WERI-Rb-1 (cell line): ENCODE measurements at regions not wholly inside any gene's neighbourhood (a gene's known extent, or its start where the extent isn't known, plus 50 kb on each side); places are given as distances from the start of the nearest gene placed in this dataset.
"Not testable (repeated sequence)": the region's sequence is repeated elsewhere in the genome, so short reads cannot be mapped to it uniquely, and the experiment has no call there.

Experiments
- DNase-seq: peaks from one replicate; pipeline ENCODE4 v3.0.0-alpha.2; 2020
- H3K27ac ChIP-seq: fragments of 250-450 bp; sonication (Bioruptor Pico); 2 replicates; pipeline ENCODE4 v1.5.1; 2020; ENCODE audit warnings: mild to moderate bottlenecking, moderate library complexity
- H3K27me3 ChIP-seq: fragments of 250-450 bp; sonication (Bioruptor Pico); 2 replicates; pipeline ENCODE4 v1.5.1; 2021; ENCODE audit warnings: mild to moderate bottlenecking, low read depth, moderate library complexity; ENCODE audit not compliant: insufficient read depth, severe bottlenecking
- H3K36me3 ChIP-seq: fragments of 250-450 bp; sonication (Bioruptor Pico); 2 replicates; pipeline ENCODE4 v1.5.1; 2020; ENCODE audit warnings: mild to moderate bottlenecking, moderate library complexity
- H3K4me3 ChIP-seq: 2 replicates; pipeline ENCODE4 v1.5.1; 2011; ENCODE audit warnings: low read depth, mild to moderate bottlenecking, control low read depth, low read length
- H3K9me3 ChIP-seq: fragments of 250-450 bp; sonication (Bioruptor Pico); 2 replicates; pipeline ENCODE4 v1.5.1; 2021; ENCODE audit warnings: mild to moderate bottlenecking, moderate library complexity; ENCODE audit not compliant: severe bottlenecking

DNA sequence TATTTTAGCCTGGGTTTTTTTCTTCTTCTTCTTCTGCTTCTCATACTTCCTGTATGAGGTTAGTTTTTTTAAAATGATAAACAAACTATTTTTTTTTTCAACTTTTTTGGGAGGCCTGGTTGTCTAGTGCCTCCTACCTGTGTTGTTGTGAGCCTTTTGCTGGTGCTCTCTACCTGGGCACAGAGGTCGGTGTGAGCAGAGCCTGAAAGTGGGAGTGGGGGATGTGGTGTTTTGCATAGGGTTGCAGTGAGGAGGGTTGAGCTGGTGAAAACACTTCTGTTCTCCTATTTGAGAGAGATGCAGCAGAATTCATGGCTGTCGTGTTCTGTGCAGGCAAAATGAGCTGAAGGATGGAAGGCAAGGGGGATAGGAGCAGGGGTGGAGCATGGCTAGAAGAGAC is 232.7 kb upstream of the PLGLB2 start:
- H3K36me3 ChIP-seq, DNase-seq, H3K9me3 ChIP-seq, H3K27me3 ChIP-seq, H3K4me3 ChIP-seq, H3K27ac ChIP-seq: not testable (repeated sequence)

DNA sequence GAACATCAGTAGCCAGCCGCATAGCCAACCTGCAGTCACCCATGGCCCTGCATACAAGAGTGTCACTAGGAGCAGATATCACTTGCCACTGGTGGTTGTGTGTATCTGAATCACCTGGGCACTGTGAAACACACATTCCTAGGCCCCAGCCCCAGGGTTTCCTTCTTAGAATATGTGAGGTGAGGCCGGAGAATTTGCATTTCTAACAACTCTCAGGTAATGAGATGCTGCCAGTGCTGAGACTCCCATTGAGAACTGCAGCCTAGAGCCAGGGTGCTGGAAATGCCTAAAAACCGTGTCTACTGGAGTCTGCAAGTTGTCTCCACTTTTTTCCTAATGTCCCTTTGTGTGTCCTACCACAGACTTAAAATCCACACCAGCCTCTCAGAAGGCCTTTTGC is 232.0 kb upstream of the PLGLB2 start:
- H3K27me3 ChIP-seq, DNase-seq, H3K4me3 ChIP-seq, H3K27ac ChIP-seq, H3K36me3 ChIP-seq, H3K9me3 ChIP-seq: not testable (repeated sequence)

DNA sequence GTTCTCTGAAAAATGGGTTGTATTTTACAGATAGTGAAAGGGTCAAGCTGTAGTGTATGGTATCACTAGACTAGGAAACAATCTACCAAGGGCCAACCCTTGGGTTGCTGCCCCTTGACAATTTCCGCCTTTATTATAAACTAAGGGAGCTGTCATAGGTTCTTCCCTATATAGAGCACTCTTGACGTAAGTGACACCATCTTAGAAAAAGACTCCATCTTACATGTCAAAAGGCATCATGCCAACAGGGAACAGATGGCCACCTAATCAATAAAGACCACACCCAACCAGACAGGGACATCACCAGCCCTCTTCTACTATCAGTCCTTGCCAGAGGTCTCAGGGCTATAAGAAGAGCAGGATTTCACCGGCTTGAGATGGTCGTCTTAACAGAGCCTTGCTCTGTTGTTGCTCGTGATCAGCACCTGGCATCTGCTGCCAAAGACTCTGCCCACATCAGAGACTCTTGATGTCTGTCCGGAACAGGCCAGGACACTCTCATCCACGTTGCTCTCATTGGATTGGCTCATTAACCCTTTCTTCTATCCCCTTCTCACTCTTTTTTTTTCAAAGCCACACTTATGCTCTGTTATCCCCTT is 231.4 kb upstream of the PLGLB2 start:
- not testable (repeated sequence) for H3K27ac ChIP-seq, DNase-seq, H3K36me3 ChIP-seq, H3K27me3 ChIP-seq, H3K4me3 ChIP-seq, H3K9me3 ChIP-seq

DNA sequence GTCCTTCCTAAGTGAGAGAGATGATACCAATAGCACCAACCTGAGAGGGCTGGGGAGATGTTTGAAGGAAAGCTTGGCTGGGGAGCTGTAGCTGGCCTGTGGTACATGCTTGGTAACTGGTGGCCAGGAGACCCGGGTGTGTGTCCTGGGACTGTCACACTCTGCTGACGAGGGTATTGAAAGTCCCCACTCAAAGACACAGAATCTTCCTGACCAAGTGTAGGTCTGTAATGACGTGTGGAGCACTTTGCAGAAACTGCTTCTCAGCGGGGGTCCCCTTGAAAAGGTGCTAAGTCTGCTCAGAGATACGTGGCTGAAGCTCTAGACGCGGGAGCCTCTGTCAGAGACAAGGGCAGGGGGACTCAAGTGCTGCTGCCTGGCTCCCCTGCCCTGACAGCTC is 230.4 kb upstream of the PLGLB2 start:
- not testable (repeated sequence) for H3K4me3 ChIP-seq, H3K36me3 ChIP-seq, H3K9me3 ChIP-seq, H3K27me3 ChIP-seq, DNase-seq, H3K27ac ChIP-seq

DNA sequence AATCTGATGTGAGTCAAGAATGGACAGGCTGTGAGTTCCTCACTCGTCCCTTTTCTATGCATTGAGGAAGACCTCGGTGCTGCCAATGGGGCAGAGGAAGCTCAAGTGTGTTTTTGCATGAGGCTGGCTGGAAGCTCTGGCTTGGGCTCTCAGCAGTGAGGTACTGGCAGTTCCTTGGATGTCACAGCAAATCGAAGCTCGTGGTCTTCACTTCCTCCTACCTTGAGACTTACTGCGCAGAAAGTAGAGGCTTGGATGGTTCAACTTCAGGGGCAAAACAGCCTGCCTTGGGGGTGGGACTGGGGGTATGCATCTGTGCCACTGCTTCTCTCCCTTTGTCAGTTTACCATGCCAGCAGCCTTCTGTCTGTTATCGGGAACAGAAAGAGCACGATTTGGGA is 229.8 kb upstream of the PLGLB2 start:
- H3K4me3 ChIP-seq, H3K27ac ChIP-seq, DNase-seq, H3K27me3 ChIP-seq, H3K36me3 ChIP-seq, H3K9me3 ChIP-seq: not testable (repeated sequence)

DNA sequence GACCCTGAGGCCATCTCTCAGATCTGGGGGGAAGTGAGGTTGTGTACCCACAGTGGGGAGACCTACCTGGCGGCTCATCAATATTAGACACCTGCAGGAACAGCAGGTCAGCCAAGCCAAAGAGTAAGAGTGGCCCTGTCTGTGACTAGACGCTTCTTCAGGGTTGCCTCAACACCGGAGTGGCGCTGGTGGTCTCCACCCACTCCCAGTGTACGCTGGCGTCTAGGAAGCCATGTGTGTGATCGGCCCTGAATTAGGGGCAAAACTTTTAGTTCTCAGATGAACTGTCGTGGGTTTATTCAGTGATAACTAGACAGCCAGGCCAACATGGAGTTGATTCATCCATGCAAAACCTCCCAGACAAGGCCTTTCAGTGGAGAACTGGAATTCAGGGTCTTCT is 229.3 kb upstream of the PLGLB2 start:
- not testable (repeated sequence) for H3K9me3 ChIP-seq, DNase-seq, H3K27me3 ChIP-seq, H3K27ac ChIP-seq, H3K4me3 ChIP-seq, H3K36me3 ChIP-seq

DNA sequence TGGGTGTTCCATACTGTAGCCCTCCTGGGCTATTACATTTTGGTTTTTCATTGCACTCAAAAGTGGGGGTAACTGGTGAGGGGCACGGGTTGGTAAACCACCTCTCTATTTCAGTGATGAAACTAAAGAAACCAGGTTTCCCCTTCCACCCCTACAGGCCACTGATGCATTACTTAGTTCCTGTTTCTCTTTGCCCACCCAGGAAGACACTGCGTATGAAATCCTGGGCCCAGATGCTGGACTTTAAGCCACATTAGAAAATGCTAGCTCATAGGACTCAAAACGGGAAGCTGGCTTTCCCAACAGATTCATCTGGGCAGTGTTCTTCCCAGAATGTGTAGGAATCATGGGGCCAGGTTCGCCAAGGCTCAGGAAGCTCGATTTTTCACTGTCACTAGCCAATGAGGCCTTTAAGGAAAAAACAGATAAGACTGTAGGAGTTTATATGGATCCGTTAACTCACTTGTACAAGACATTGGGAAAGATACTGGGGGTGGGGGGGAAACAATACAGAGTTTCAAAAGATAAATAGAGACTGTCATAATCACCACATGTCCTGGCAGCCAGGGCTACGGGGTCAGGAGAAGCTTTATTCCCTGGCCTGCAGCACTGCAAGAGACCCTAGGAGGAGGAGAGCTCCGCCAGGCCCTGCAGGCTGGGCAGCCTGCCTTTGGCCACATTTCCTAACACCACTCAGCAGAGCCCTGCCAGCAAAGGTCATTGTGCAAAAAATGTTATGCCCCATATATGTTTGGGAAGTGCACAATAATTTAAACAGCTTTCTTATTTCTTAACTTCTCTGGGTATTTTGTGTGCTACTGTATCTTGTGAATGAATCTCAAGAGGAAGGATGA is 228.5 kb upstream of the PLGLB2 start:
- H3K27me3 ChIP-seq, DNase-seq, H3K36me3 ChIP-seq, H3K4me3 ChIP-seq, H3K9me3 ChIP-seq, H3K27ac ChIP-seq: not testable (repeated sequence)

DNA sequence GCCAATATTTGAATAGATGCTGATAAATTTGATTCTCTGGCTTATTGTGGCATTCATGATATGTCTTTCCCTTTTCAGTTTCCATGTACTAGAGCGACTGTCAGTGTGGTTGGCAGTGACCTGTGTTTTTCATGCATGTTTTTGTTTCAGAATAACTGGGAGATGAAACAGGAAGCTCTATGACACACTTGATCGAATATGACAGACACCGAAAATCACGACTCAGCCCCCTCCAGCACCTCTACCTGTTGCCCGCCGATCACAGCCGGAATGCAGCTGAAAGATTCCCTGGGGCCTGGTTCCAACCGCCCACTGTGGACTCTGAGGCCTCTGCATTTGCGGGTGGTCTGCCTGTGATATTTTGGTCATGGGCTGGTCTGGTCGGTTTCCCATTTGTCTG is 226.8 kb upstream of the PLGLB2 start:
- H3K36me3 ChIP-seq, H3K4me3 ChIP-seq, H3K9me3 ChIP-seq, H3K27me3 ChIP-seq, DNase-seq, H3K27ac ChIP-seq: not testable (repeated sequence)

DNA sequence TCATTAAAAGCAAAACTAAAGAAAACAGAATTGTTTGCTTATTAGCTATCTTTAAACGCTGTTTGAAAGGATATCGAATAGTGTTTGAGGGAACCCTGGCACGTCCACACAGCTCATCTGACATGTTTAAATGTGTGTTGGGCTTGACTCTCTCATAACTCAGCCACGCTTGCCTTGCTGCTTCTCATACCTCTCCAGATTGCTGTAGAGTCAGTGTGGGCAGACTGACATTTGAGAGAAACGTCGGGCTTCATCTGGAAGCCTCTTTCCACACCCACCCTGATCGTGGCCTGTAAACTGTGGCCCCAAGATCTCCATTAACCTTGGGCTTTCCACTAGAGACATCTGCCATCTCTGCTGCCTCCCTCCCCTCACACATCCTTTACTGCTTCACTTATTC is 226.4 kb upstream of the PLGLB2 start:
- DNase-seq, H3K27me3 ChIP-seq, H3K36me3 ChIP-seq, H3K27ac ChIP-seq, H3K9me3 ChIP-seq, H3K4me3 ChIP-seq: not testable (repeated sequence)

DNA sequence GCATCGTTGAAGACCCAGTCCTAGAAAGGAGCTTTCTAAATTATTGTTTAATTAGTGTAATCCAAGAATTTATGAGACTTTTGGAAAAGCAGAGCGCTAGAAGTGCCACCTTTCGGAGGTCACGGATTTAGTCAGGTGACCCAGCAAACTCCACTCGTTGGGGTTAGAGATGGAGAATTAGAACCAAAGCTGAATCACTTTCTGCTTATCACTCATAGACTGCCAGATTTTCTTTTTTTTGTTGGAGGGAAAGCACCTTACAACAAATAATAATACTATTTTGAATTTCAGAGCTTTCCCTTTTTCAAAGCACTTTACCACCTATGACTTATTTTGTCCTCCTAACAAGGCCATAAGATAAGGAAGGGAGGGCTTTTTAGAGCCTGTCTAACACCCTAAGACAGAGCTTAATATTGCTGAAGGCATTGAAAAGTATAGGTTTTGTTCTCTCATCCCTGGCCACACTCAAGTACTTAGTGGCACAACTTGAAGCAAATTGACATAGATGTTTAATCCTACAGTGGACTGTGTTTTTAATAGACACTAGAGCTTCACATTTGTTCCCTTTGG is 223.2 kb upstream of the PLGLB2 start:
- not testable (repeated sequence) for H3K9me3 ChIP-seq, DNase-seq, H3K27ac ChIP-seq, H3K27me3 ChIP-seq, H3K36me3 ChIP-seq, H3K4me3 ChIP-seq

DNA sequence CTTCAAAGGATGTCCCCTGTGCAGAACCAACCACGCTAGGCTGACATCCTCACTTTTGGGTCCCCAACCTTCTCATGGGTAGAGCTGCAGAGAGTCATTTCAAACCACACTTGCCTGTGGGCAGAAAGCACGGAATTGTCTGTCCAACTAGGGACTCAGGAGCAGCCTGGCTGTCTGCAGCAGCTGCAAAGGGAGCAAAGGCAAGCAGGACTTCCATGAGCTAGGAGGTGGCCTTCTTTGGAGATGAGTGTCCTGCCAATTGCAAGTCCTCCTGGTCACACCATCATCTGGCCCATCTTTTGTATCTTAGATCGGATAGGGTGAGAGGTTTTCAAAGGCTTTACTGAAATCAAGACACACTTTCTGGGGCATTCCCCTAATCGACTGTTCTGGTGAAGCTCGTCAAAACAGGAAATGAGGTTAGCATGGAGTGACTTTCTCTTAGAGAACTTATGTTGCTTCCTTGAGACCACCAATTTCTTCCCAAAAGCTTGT is 222.3 kb upstream of the PLGLB2 start:
- DNase-seq, H3K27me3 ChIP-seq, H3K9me3 ChIP-seq, H3K36me3 ChIP-seq, H3K4me3 ChIP-seq, H3K27ac ChIP-seq: not testable (repeated sequence)

DNA sequence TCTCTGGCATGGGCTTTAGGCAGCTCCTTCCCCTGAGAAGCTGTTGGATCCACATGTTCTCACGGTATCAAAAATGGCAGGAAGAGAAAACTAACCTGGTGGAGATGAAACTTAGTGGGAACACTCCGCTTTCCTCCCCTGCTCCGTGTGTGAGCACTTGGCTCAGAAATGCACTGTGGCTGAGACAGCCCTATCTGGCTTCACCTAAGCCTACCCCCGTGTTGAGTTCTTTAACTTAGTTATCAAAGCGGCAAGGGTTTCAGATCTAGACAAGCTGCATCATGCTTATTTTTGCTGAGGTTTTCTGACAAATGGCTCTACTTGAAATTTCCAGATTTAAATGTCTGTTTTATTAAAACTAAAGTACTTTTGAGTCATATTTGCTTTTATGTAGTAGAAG is 221.6 kb upstream of the PLGLB2 start:
- H3K9me3 ChIP-seq, H3K27ac ChIP-seq, H3K36me3 ChIP-seq, DNase-seq, H3K27me3 ChIP-seq, H3K4me3 ChIP-seq: not testable (repeated sequence)

DNA sequence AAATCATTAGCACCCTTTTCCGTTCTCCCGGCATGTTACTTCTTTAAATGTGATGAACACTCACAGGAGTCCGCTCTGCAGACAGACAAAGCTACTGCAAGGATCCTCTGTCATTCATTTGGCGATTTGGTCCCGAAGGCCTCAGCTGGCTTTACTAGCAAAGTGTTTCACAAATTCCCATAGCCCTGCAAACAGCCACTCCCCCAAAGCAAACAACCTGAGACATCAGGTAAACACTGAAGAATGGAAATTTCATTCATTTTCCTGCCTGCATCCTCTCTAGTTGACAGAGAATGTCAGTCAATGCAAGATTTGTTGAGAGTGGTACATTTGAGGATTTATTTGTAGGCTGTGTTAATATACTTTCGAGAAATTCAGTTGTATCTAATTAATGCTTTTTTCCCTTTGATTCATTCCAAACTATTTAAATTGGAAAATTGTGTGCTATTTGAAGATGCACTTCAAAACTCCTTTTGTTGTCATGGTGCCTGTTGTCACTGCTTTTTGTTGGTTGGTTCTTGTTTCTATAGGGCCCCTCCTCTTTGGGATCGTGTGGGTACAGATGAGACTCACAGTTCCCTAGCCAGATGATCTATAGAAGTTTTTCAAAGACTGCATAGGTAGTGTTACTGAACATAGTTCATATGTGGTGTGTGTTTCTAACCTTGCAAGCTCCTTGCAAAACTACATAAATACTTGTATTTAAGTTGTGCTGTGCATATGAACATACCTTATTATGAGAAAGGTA is 215.7 kb upstream of the PLGLB2 start:
- not testable (repeated sequence) for H3K9me3 ChIP-seq, DNase-seq, H3K27me3 ChIP-seq, H3K4me3 ChIP-seq, H3K36me3 ChIP-seq, H3K27ac ChIP-seq
